GM23338 (cell line): ENCODE measurements at regions not wholly inside any gene's neighbourhood (a gene's known extent, or its start where the extent isn't known, plus 50 kb on each side); places are given as distances from the start of the nearest gene placed in this dataset.

Experiments used
- ATAC-seq: fragments of 200-7000 bp; cut with Tn5 transposase; 3 replicates; pipeline ENCODE4 v1.9.1; 2020
- DNase-seq: peaks from one replicate; pipeline ENCODE4 v3.0.0-alpha.2; 2015; ENCODE audit warnings: low spot score
- H2AFZ ChIP-seq: fragments of 200-600 bp; sonication (generic); 2 replicates; pipeline ENCODE4 v1.8.0; 2016; ENCODE audit warnings: antibody characterized with exemption, mild to moderate bottlenecking, moderate library complexity
- H3F3A ChIP-seq: fragments of 200-600 bp; sonication (generic); replicated peaks from 2 replicates; pipeline ENCODE4 v1.8.0; 2017; ENCODE audit warnings: antibody characterized with exemption, mixed run types, low read depth
- H3K27ac ChIP-seq: fragments of 200-600 bp; sonication (generic); 2 replicates; pipeline ENCODE4 v1.6.1; 2016; ENCODE audit warnings: low read depth
- H3K27me3 ChIP-seq: fragments of 200-600 bp; sonication (generic); 2 replicates; pipeline ENCODE4 v1.8.0; 2016; ENCODE audit warnings: mild to moderate bottlenecking, mixed run types, moderate library complexity; ENCODE audit not compliant: insufficient read depth
- H3K36me3 ChIP-seq: fragments of 200-600 bp; sonication (generic); 2 replicates; pipeline ENCODE4 v1.8.0; 2016; ENCODE audit warnings: mild to moderate bottlenecking; ENCODE audit not compliant: insufficient read depth
- H3K4me1 ChIP-seq: fragments of 200-600 bp; sonication (generic); 2 replicates; pipeline ENCODE4 v1.8.0; 2016; ENCODE audit warnings: mild to moderate bottlenecking, moderate library complexity; ENCODE audit not compliant: insufficient read depth
- H3K4me2 ChIP-seq: fragments of 200-600 bp; sonication (generic); 2 replicates; pipeline ENCODE4 v1.7.1; 2017; ENCODE audit warnings: mixed run types
- H3K4me3 ChIP-seq: fragments of 200-600 bp; sonication (generic); 2 replicates; pipeline ENCODE4 v1.6.1; 2016; ENCODE audit warnings: mixed run types
- H3K79me2 ChIP-seq: fragments of 200-600 bp; sonication (generic); replicated peaks from 2 replicates; pipeline ENCODE4 v1.8.0; 2017; ENCODE audit warnings: mild to moderate bottlenecking; ENCODE audit not compliant: insufficient read depth
- H3K9me2 ChIP-seq: fragments of 200-600 bp; sonication (generic); 2 replicates; pipeline ENCODE4 v1.8.0; 2017; ENCODE audit not compliant: insufficient read depth
- H4K20me1 ChIP-seq: fragments of 200-600 bp; sonication (generic); replicated peaks from 2 replicates; pipeline ENCODE4 v1.8.0; 2017; ENCODE audit warnings: mild to moderate bottlenecking; ENCODE audit not compliant: insufficient read depth
- H3K27ac Mint-ChIP-seq: 2 replicates; pipeline ENCODE4 v1.8.0; 2020; ENCODE audit warnings: inconsistent platforms, mild to moderate bottlenecking, moderate library complexity, mixed read lengths
- H3K27me3 Mint-ChIP-seq: 3 replicates; pipeline ENCODE4 v1.8.0; 2022; ENCODE audit warnings: low read depth, mild to moderate bottlenecking, moderate library complexity, mixed read lengths, inconsistent platforms; ENCODE audit not compliant: insufficient read depth, poor library complexity
- H3K36me3 Mint-ChIP-seq: 3 replicates; pipeline ENCODE4 v1.8.0; 2021; ENCODE audit warnings: low read depth, mild to moderate bottlenecking, inconsistent platforms, moderate library complexity, mixed read lengths
- H3K4me1 Mint-ChIP-seq: 3 replicates; pipeline ENCODE4 v1.8.0; 2020; ENCODE audit warnings: mild to moderate bottlenecking, inconsistent platforms, mixed read lengths
- H3K4me3 Mint-ChIP-seq: 3 replicates; pipeline ENCODE4 v1.8.0; 2021; ENCODE audit warnings: moderate library complexity, mild to moderate bottlenecking, inconsistent platforms, mixed read lengths
- H3K9me3 Mint-ChIP-seq: 3 replicates; pipeline ENCODE4 v1.8.0; 2020; ENCODE audit warnings: moderate library complexity, mild to moderate bottlenecking, inconsistent platforms, mixed read lengths
- EZH2 ChIP-seq: fragments of 200-600 bp; sonication (generic); IDR thresholded peaks from one replicate; pipeline ENCODE4 v1.8.0; 2017; ENCODE audit warnings: antibody characterized with exemption, mild to moderate bottlenecking, low read depth; ENCODE audit not compliant: unreplicated experiment
- JUNB ChIP-seq: IDR thresholded peaks from one replicate; pipeline ENCODE4 v1.6.1; 2016; ENCODE audit warnings: antibody characterized with exemption; ENCODE audit not compliant: unreplicated experiment
- POLR2AphosphoS5 ChIP-seq: IDR thresholded peaks from 2 replicates; pipeline ENCODE4 v1.6.1; 2016; ENCODE audit warnings: antibody characterized with exemption, low read depth
- STAT1 ChIP-seq: IDR thresholded peaks from one replicate; pipeline ENCODE4 v1.6.1; 2016; ENCODE audit warnings: antibody characterized with exemption; ENCODE audit not compliant: unreplicated experiment
- ZNF114 ChIP-seq: fragments of 250-450 bp; sonication (Bioruptor Pico); IDR thresholded peaks from 2 replicates; pipeline ENCODE4 v1.5.0; 2020; ENCODE audit warnings: mild to moderate bottlenecking, moderate library complexity
- ZNF462 ChIP-seq: fragments of 250-450 bp; sonication (Bioruptor Pico); IDR thresholded peaks from 2 replicates; pipeline ENCODE4 v1.5.0; 2020; ENCODE audit warnings: mild to moderate bottlenecking, moderate library complexity
- TF ChIP-seq, protein P1 (sequence below): IDR thresholded peaks from 2 replicates; pipeline ENCODE4 v1.6.1; 2016; ENCODE audit warnings: antibody characterized with exemption
- TF ChIP-seq, protein P2 (sequence below), 2 experiments: fragments of 200-600 bp in 1 of 2; sonication (generic) in 1 of 2; conservative IDR thresholded peaks; 2 replicates each; pipeline versions ENCODE4 v1.5.1 to v1.6.1; 2016 to 2017; ENCODE audit warnings: antibody characterized with exemption in 2 of 2, low read depth in 2 of 2, mild to moderate bottlenecking in 2 of 2, moderate library complexity in 1 of 2

GRCh38 chr2:83471655-83472054 is 987.4 kb downstream of the SUCLG1 start:
- Histone ChIP-seq H3K4me2 (no peak overlapping the region), H3K4me3 (no peak overlapping the region), H3K9me2 (no peaks in the 10 kb centered on the region), H2AFZ (no peak overlapping the region), H4K20me1 (no peaks in the 10 kb centered on the region), H3K4me1 (peaks cover 6% of the 10 kb centered on the region; the same call in 1 of the 2 replicates), H3K27ac (no peak overlapping the region), H3K27me3 (no peaks in the 10 kb centered on the region), H3K36me3 (no peaks in the 10 kb centered on the region), H3F3A (no peaks in the 10 kb centered on the region), H3K79me2 (no peaks in the 10 kb centered on the region)
- Mint-ChIP-seq H3K36me3 (no peaks in the 10 kb centered on the region), H3K27ac (no peak overlapping the region), H3K4me3 (no peak overlapping the region), H3K27me3 (no peaks in the 10 kb centered on the region), H3K4me1 (peaks cover 5% of the 10 kb centered on the region; the same call in 2 of the 3 replicates), H3K9me3 (no peaks in the 10 kb centered on the region)
- DNase-seq (no peak), ATAC-seq (no peak)
- TF ChIP-seq STAT1: no peak

GRCh38 chr2:83470928-83471327 is 988.2 kb downstream of the SUCLG1 start:
- no peak for DNase-seq
- Histone ChIP-seq H3K27me3 (no peaks in the 10 kb centered on the region), H3K9me2 (no peaks in the 10 kb centered on the region), H3K36me3 (no peaks in the 10 kb centered on the region), H4K20me1 (no peaks in the 10 kb centered on the region), H3F3A (no peaks in the 10 kb centered on the region), H3K4me3 (no peak overlapping the region), H3K27ac (no peak overlapping the region), H3K4me1 (peaks cover 13% of the 10 kb centered on the region; the same call in 1 of the 2 replicates), H3K79me2 (no peaks in the 10 kb centered on the region), H2AFZ (no peak overlapping the region), H3K4me2 (no peak overlapping the region)
- Mint-ChIP-seq H3K36me3 (no peaks in the 10 kb centered on the region), H3K27ac (no peak overlapping the region), H3K4me1 (peaks cover 10% of the 10 kb centered on the region; the same call in 2 of the 3 replicates), H3K4me3 (no peak overlapping the region), H3K9me3 (no peaks in the 10 kb centered on the region), H3K27me3 (no peaks in the 10 kb centered on the region)
- ATAC-seq: no peak
- TF ChIP-seq STAT1: no peak

GRCh38 chr2:83464444-83464843 is 994.6 kb downstream of the SUCLG1 start:
- no peak overlapping the region for H2AFZ ChIP-seq
- no peaks in the 10 kb centered on the region for H3F3A ChIP-seq
- H4K20me1 ChIP-seq: no peaks in the 10 kb centered on the region
- 0 out of 2 replicates have a peak, but pooled peaks cover 5% of the 10 kb centered on the region for H3K9me2 ChIP-seq
- DNase-seq: no peak
- H3K27me3 ChIP-seq: no peaks in the 10 kb centered on the region
- H3K4me3 ChIP-seq: no peak overlapping the region
- H3K79me2 ChIP-seq: no peaks in the 10 kb centered on the region
- no peak overlapping the region for H3K4me2 ChIP-seq
- Mint-ChIP-seq H3K27me3 (peaks cover 1% of the 10 kb centered on the region), H3K4me3 (no peak overlapping the region), H3K27ac (no peak overlapping the region), H3K9me3 (no peaks in the 10 kb centered on the region), H3K4me1 (peaks cover 13% of the 10 kb centered on the region; the same call in 2 of the 3 replicates), H3K36me3 (no peaks in the 10 kb centered on the region)
- no peak overlapping the region for H3K27ac ChIP-seq
- no peaks in the 10 kb centered on the region for H3K36me3 ChIP-seq
- ATAC-seq: no peak
- H3K4me1 ChIP-seq: peaks cover 16% of the 10 kb centered on the region; the same call in 1 of the 2 replicates
- TF ChIP-seq ZNF462 (CRISPR knock-in tag) (no peak), ZNF114 (CRISPR knock-in tag) (no peak), JUNB (no peak), EZH2 (no peak), POLR2AphosphoS5 (no peak)
- TF ChIP-seq, protein P1, sequence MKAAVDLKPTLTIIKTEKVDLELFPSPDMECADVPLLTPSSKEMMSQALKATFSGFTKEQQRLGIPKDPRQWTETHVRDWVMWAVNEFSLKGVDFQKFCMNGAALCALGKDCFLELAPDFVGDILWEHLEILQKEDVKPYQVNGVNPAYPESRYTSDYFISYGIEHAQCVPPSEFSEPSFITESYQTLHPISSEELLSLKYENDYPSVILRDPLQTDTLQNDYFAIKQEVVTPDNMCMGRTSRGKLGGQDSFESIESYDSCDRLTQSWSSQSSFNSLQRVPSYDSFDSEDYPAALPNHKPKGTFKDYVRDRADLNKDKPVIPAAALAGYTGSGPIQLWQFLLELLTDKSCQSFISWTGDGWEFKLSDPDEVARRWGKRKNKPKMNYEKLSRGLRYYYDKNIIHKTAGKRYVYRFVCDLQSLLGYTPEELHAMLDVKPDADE: no peak
- TF ChIP-seq, protein P2, sequence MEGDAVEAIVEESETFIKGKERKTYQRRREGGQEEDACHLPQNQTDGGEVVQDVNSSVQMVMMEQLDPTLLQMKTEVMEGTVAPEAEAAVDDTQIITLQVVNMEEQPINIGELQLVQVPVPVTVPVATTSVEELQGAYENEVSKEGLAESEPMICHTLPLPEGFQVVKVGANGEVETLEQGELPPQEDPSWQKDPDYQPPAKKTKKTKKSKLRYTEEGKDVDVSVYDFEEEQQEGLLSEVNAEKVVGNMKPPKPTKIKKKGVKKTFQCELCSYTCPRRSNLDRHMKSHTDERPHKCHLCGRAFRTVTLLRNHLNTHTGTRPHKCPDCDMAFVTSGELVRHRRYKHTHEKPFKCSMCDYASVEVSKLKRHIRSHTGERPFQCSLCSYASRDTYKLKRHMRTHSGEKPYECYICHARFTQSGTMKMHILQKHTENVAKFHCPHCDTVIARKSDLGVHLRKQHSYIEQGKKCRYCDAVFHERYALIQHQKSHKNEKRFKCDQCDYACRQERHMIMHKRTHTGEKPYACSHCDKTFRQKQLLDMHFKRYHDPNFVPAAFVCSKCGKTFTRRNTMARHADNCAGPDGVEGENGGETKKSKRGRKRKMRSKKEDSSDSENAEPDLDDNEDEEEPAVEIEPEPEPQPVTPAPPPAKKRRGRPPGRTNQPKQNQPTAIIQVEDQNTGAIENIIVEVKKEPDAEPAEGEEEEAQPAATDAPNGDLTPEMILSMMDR (conservative IDR thresholded peaks at IDR 0.05; ENCODE audit: low read depth in 2 of 2): no peak
